ENCODE measurements at regions not wholly inside any gene's neighbourhood (a gene's known extent, or its start where the extent isn't known, plus 50 kb on each side); places are given as distances from the start of the nearest gene placed in this dataset.

DNA sequence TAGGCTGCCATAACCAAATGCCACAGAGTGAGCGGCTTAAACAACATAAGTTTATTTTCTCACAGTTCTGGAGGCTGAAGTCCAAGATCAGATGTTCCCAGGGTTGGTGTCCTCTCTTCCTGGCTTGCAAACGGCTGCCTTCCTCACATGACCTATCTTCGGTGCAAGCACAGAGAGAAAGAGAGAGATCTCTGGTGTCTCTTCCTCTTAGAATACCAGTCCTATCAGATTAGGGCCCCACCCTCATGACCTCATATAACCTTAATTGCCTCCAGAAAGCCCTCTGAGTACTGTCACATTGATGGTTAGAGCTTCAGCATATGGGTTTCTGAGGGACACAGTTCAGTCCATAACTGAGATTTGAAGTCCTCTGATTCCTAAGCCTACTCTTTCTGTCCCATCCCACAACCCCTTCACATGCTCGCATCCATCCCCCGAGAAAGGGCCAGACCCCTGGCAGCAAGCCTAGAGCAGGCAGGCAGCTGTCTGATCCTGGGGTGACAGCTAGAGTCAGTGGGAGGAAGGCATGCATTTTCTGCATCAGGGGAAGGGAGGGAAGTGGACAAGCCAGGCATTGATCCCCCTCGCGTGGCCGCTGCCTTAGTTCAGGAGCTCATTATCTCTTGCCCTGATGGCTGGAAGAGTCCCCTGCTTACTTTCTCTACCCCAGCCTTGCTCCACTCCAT lies 114.1 kb downstream of the FAR1 start:
- Mint-ChIP-seq H3K4me1 (ENCODE audit: low read depth, unreplicated experiment) (peaks cover 1% of the 10 kb centered on the region), H3K9me3 (ENCODE audit: unreplicated experiment) (no peaks in the 10 kb centered on the region), H3K27me3 (ENCODE audit: low read depth, unreplicated experiment) (peaks cover 13% of the 10 kb centered on the region), H3K4me3 (ENCODE audit: unreplicated experiment) (no peak overlapping the region), H3K27ac (ENCODE audit: unreplicated experiment) (no peak overlapping the region), H3K36me3 (ENCODE audit: low read depth, unreplicated experiment) (no peaks in the 10 kb centered on the region)
- Histone ChIP-seq H3K4me2 (ENCODE audit: low read length) (no peak overlapping the region), H3K9ac (ENCODE audit: low read length) (no peak overlapping the region), H3K36me3 (ENCODE audit: insufficient read depth, low read length) (no peaks in the 10 kb centered on the region), H3K4me1 (ENCODE audit: insufficient read depth, low read length) (no peaks in the 10 kb centered on the region), H2AFZ (ENCODE audit: low read depth, low read length) (no peak overlapping the region), H3K79me2 (ENCODE audit: insufficient read depth, low read length) (no peaks in the 10 kb centered on the region), H3K9me3 (ENCODE audit: insufficient read depth, low read depth, low read length) (no peaks in the 10 kb centered on the region), H3K4me3 (ENCODE audit: insufficient read depth, low read depth, low read length) (no peak overlapping the region), H3K27me3 (ENCODE audit: insufficient read depth, low read length) (peaks cover 2% of the 10 kb centered on the region), H4K20me1 (ENCODE audit: insufficient read depth, low read length) (no peaks in the 10 kb centered on the region), H3K27ac (ENCODE audit: low read depth, low read length) (no peak overlapping the region)
- FAIRE-seq (no peak), DNase-seq (ENCODE audit: low read depth) (no peak)
- no peak for TF ChIP-seq EZH2 (IDR thresholded peaks at IDR 0.05; ENCODE audit: insufficient read depth, low read length)
- TF ChIP-seq, protein P1, sequence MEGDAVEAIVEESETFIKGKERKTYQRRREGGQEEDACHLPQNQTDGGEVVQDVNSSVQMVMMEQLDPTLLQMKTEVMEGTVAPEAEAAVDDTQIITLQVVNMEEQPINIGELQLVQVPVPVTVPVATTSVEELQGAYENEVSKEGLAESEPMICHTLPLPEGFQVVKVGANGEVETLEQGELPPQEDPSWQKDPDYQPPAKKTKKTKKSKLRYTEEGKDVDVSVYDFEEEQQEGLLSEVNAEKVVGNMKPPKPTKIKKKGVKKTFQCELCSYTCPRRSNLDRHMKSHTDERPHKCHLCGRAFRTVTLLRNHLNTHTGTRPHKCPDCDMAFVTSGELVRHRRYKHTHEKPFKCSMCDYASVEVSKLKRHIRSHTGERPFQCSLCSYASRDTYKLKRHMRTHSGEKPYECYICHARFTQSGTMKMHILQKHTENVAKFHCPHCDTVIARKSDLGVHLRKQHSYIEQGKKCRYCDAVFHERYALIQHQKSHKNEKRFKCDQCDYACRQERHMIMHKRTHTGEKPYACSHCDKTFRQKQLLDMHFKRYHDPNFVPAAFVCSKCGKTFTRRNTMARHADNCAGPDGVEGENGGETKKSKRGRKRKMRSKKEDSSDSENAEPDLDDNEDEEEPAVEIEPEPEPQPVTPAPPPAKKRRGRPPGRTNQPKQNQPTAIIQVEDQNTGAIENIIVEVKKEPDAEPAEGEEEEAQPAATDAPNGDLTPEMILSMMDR (IDR thresholded peaks at IDR 0.05; ENCODE audit: insufficient read depth, low read depth, low read length): no peak

DNA sequence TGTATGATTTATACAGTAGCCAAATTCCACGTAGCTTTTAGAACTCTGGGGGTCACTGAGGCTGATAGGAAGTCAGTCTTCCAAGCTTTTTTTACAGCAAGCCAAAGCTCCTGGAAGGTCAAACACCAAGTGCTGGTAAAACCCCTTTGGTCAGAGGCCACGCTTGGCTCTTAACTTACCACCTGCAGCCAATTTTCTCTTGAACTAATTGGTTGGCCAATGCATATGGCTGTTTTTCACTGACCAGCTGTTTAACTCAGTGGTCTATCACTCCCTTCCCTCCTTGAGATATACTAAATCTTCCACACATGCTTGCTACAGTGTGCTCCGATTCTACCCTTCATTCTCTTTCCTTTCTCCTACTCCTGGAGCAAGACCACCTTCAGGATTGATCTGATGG lies 116.0 kb downstream of the FAR1 start:
- Mint-ChIP-seq H3K9me3 (ENCODE audit: unreplicated experiment) (no peaks in the 10 kb centered on the region), H3K4me3 (ENCODE audit: unreplicated experiment) (no peak overlapping the region), H3K27ac (ENCODE audit: unreplicated experiment) (no peak overlapping the region), H3K36me3 (ENCODE audit: low read depth, unreplicated experiment) (no peaks in the 10 kb centered on the region), H3K4me1 (ENCODE audit: low read depth, unreplicated experiment) (peaks cover 3% of the 10 kb centered on the region), H3K27me3 (ENCODE audit: low read depth, unreplicated experiment) (peaks cover 13% of the 10 kb centered on the region)
- Histone ChIP-seq H4K20me1 (ENCODE audit: insufficient read depth, low read length) (no peaks in the 10 kb centered on the region), H3K4me2 (ENCODE audit: low read length) (no peak overlapping the region), H3K4me3 (ENCODE audit: insufficient read depth, low read depth, low read length) (no peak overlapping the region), H3K9me3 (ENCODE audit: insufficient read depth, low read depth, low read length) (no peaks in the 10 kb centered on the region), H2AFZ (ENCODE audit: low read depth, low read length) (no peak overlapping the region), H3K36me3 (ENCODE audit: insufficient read depth, low read length) (no peaks in the 10 kb centered on the region), H3K27me3 (ENCODE audit: insufficient read depth, low read length) (no peaks in the 10 kb centered on the region), H3K4me1 (ENCODE audit: insufficient read depth, low read length) (no peaks in the 10 kb centered on the region), H3K79me2 (ENCODE audit: insufficient read depth, low read length) (no peaks in the 10 kb centered on the region), H3K27ac (ENCODE audit: low read depth, low read length) (no peak overlapping the region), H3K9ac (ENCODE audit: low read length) (no peak overlapping the region)
- TF ChIP-seq, protein P1 (IDR thresholded peaks at IDR 0.05; ENCODE audit: insufficient read depth, low read depth, low read length): no peak
- TF ChIP-seq EZH2 (IDR thresholded peaks at IDR 0.05; ENCODE audit: insufficient read depth, low read length): no peak
- no peak for DNase-seq (ENCODE audit: low read depth)
- FAIRE-seq: no peak

DNA sequence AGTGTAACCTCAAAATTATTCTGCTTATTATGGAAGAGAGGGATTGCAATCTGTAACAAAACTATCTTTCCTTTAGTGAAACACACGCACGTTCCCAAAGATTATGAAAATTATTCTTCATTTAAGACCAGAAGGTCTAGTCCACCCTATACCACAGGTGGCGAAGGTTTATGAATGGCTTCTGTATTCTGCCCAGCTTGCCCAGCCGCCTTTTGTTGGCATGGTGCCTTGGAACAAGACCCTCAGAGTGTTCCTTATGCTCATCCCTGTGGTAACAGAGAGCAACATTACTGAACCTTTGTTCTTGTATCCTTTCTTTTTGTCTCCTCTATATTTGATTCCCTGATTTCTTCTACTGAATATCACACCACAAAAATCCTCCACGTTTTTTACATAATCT lies 116.4 kb downstream of the FAR1 start:
- Histone ChIP-seq H3K36me3 (ENCODE audit: insufficient read depth, low read length) (no peaks in the 10 kb centered on the region), H3K9ac (ENCODE audit: low read length) (no peak overlapping the region), H3K4me2 (ENCODE audit: low read length) (no peak overlapping the region), H3K4me3 (ENCODE audit: insufficient read depth, low read depth, low read length) (no peak overlapping the region), H3K4me1 (ENCODE audit: insufficient read depth, low read length) (no peaks in the 10 kb centered on the region), H4K20me1 (ENCODE audit: insufficient read depth, low read length) (no peaks in the 10 kb centered on the region), H3K9me3 (ENCODE audit: insufficient read depth, low read depth, low read length) (no peaks in the 10 kb centered on the region), H3K27me3 (ENCODE audit: insufficient read depth, low read length) (no peaks in the 10 kb centered on the region), H2AFZ (ENCODE audit: low read depth, low read length) (no peak overlapping the region), H3K79me2 (ENCODE audit: insufficient read depth, low read length) (no peaks in the 10 kb centered on the region), H3K27ac (ENCODE audit: low read depth, low read length) (no peak overlapping the region)
- Mint-ChIP-seq H3K27me3 (ENCODE audit: low read depth, unreplicated experiment) (peaks cover 13% of the 10 kb centered on the region), H3K27ac (ENCODE audit: unreplicated experiment) (no peak overlapping the region), H3K4me1 (ENCODE audit: low read depth, unreplicated experiment) (peaks cover 3% of the 10 kb centered on the region), H3K9me3 (ENCODE audit: unreplicated experiment) (no peaks in the 10 kb centered on the region), H3K36me3 (ENCODE audit: low read depth, unreplicated experiment) (no peaks in the 10 kb centered on the region), H3K4me3 (ENCODE audit: unreplicated experiment) (no peak overlapping the region)
- FAIRE-seq: no peak
- TF ChIP-seq, protein P1 (IDR thresholded peaks at IDR 0.05; ENCODE audit: insufficient read depth, low read depth, low read length): no peak
- TF ChIP-seq EZH2 (IDR thresholded peaks at IDR 0.05; ENCODE audit: insufficient read depth, low read length): no peak
- no peak for DNase-seq (ENCODE audit: low read depth)
